Transverse colon (tissue), 4 donors: ENCODE measurements at regions not wholly inside any gene's neighbourhood (a gene's known extent, or its start where the extent isn't known, plus 50 kb on each side); places are given as distances from the start of the nearest gene placed in this dataset.

Experiments used
- DNase-seq: peaks from one replicate; pipeline ENCODE4 v3.0.0-alpha.2; 2019
- H3K27ac ChIP-seq, 4 donors: fragments of 200-600 bp; sonication (generic); 2 replicates each; pipeline ENCODE4 v1.5.1; 2016 to 2018; ENCODE audit warnings: inconsistent platforms in 4 of 4
- H3K27me3 ChIP-seq: fragments of 200-600 bp; sonication (generic); 2 replicates; pipeline ENCODE4 v1.5.1; 2017; ENCODE audit warnings: inconsistent platforms
- H3K36me3 ChIP-seq, 4 donors: fragments of 200-600 bp; sonication (generic); 2 replicates each; pipeline ENCODE4 v1.5.1; 2017 to 2019; ENCODE audit warnings: inconsistent platforms in 4 of 4
- H3K4me1 ChIP-seq, 4 donors: fragments of 200-600 bp; sonication (generic); 2 replicates each; pipeline ENCODE4 v1.5.1; 2017 to 2020; ENCODE audit warnings: inconsistent platforms in 4 of 4
- H3K4me3 ChIP-seq, 4 donors: fragments of 200-600 bp; sonication (generic); 1 replicate in 1 of 4; 2 replicates in 3 of 4; pipeline versions ENCODE4 v1.5.1 to v1.6.1; 2017 to 2019; ENCODE audit warnings: inconsistent platforms in 4 of 4
- H3K9me3 ChIP-seq, 2 donors: fragments of 200-600 bp; sonication (generic); 2 replicates each; pipeline ENCODE4 v1.5.1; 2017 to 2019; ENCODE audit warnings: inconsistent platforms in 2 of 2
- CTCF ChIP-seq, 5 experiments: fragments of 200-600 bp in 3 of 5; fragments of 450-650 bp in 2 of 5; sonication (generic) in 3 of 5; IDR thresholded peaks; 1 replicate in 2 of 5; 2 replicates in 3 of 5; pipeline ENCODE4 v1.5.1; 2016 to 2017; ENCODE audit warnings: antibody characterized with exemption in 5 of 5, inconsistent platforms in 3 of 5, mild to moderate bottlenecking in 2 of 5, moderate library complexity in 1 of 5
- EP300 ChIP-seq: sonication (generic); formaldehyde crosslinking; IDR thresholded peaks from one replicate; pipeline ENCODE4 v1.6.1; 2017; ENCODE audit warnings: antibody characterized with exemption, low read depth
- POLR2A ChIP-seq: fragments of 450-650 bp; IDR thresholded peaks from one replicate; pipeline ENCODE4 v1.6.1; 2016; ENCODE audit warnings: antibody characterized with exemption, mild to moderate bottlenecking, moderate library complexity
- POLR2AphosphoS5 ChIP-seq, 3 donors: sonication (generic); formaldehyde crosslinking; IDR thresholded peaks; one replicate each; pipeline ENCODE4 v1.6.1; 2016; ENCODE audit warnings: antibody characterized with exemption in 3 of 3
- WGBS, 2 donors: methylation state at CpG; one replicate each; pipeline ENCODE4 v1.1.5; 2018; ENCODE audit warnings: low coverage in 1 of 2; 5-methylcytosine and 5-hydroxymethylcytosine counted together
- in situ Hi-C, 4 donors: fragments of 200-750 bp; cut with MboI; loops; one replicate each; pipeline versions ENCODE4 v1.15.0 to v1.15.1; 2017; ENCODE audit warnings: low sequenced_read_pairs in 3 of 4, low pct_ligation_motif_present in 1 of 4, low pct_unique_long_range_greater_than_20kb in 1 of 4
- intact Hi-C: fragments of 100-400 bp; cut with DNase I; formaldehyde crosslinking; loops from one replicate; pipeline ENCODE4 v1.15.1; 2023; ENCODE audit warnings: low total_unique reads

- H3K4me1 ChIP-seq, result no peaks in the 10 kb centered on the region
- no peak for TF ChIP-seq CTCF (IDR thresholded peaks at IDR 0.05)
- TF ChIP-seq EP300, result no peak
- no peak for TF ChIP-seq POLR2A
- TF ChIP-seq POLR2AphosphoS5 (IDR thresholded peaks at IDR 0.05), result no peak
- no peak overlapping the region for H3K4me3 ChIP-seq
- DNase-seq, result no peak
- no peak overlapping the region for H3K27ac ChIP-seq
- WGBS, 2 donors, result 67 to 80% methylated on average over 4 to 11 of the region's 11 CpGs
- no peaks in the 10 kb centered on the region for H3K9me3 ChIP-seq
- H3K27me3 ChIP-seq, result no peaks in the 10 kb centered on the region
- no peaks in the 10 kb centered on the region for H3K36me3 ChIP-seq
- intact Hi-C loops (no loop called here), in situ Hi-C loops (no loop called here)
Measured at GRCh38 chr22:47279746-47280145, 517.3 kb downstream of the TBC1D22A start.

- in situ Hi-C loops (no loop called here), intact Hi-C loops (no loop called here)
- Histone ChIP-seq H3K4me1 (no peaks in the 10 kb centered on the region), H3K4me3 (no peak overlapping the region), H3K27ac (no peak overlapping the region), H3K27me3 (no peaks in the 10 kb centered on the region), H3K36me3 (no peaks in the 10 kb centered on the region), H3K9me3 (no peaks in the 10 kb centered on the region)
- TF ChIP-seq POLR2A (no peak), EP300 (no peak), POLR2AphosphoS5 (IDR thresholded peaks at IDR 0.05) (no peak), CTCF (IDR thresholded peaks at IDR 0.05) (no peak)
- 84% methylated on average over 8 of the region's 8 CpGs; no CpG with 5 or more reads in 1 of the 2 donors for WGBS, 2 donors
- DNase-seq, result no peak
Measured at GRCh38 chr22:47279337-47279736, 516.9 kb downstream of the TBC1D22A start.

GRCh38 chr22:47278655-47279054, 516.2 kb downstream of the TBC1D22A start:
- no peaks in the 10 kb centered on the region for H3K27me3 ChIP-seq
- in situ Hi-C loops (no loop called here), intact Hi-C loops (no loop called here)
- TF ChIP-seq POLR2AphosphoS5 (IDR thresholded peaks at IDR 0.05) (no peak), POLR2A (no peak), CTCF (IDR thresholded peaks at IDR 0.05) (no peak), EP300 (no peak)
- H3K9me3 ChIP-seq, result no peaks in the 10 kb centered on the region
- H3K27ac ChIP-seq, result no peak overlapping the region
- no peaks in the 10 kb centered on the region for H3K36me3 ChIP-seq
- H3K4me3 ChIP-seq, result no peak overlapping the region
- no peaks in the 10 kb centered on the region for H3K4me1 ChIP-seq
- 71 to 81% methylated on average over 2 to 12 of the region's 12 CpGs for WGBS, 2 donors
- no peak for DNase-seq

GRCh38 chr22:47277531-47277930, 515.1 kb downstream of the TBC1D22A start:
- H3K4me1 ChIP-seq, result no peaks in the 10 kb centered on the region
- H3K27ac ChIP-seq, result no peak overlapping the region
- intact Hi-C loops, result no loop called here
- 79 to 81% methylated on average over 2 to 9 of the region's 9 CpGs for WGBS, 2 donors
- H3K27me3 ChIP-seq, result no peaks in the 10 kb centered on the region
- TF ChIP-seq EP300, result no peak
- TF ChIP-seq POLR2A, result no peak
- no peak for TF ChIP-seq POLR2AphosphoS5 (IDR thresholded peaks at IDR 0.05)
- no peak for TF ChIP-seq CTCF (IDR thresholded peaks at IDR 0.05)
- H3K9me3 ChIP-seq, result no peaks in the 10 kb centered on the region
- H3K4me3 ChIP-seq, result no peak overlapping the region
- DNase-seq, result no peak
- H3K36me3 ChIP-seq, result no peaks in the 10 kb centered on the region
- in situ Hi-C loops, result no loop called here
